ENCODE measurements at regions not wholly inside any gene's neighbourhood (a gene's known extent, or its start where the extent isn't known, plus 50 kb on each side); places are given as distances from the start of the nearest gene placed in this dataset.
"Not testable (repeated sequence)": the region's sequence is repeated elsewhere in the genome, so short reads cannot be mapped to it uniquely, and the experiment has no call there.

DNA sequence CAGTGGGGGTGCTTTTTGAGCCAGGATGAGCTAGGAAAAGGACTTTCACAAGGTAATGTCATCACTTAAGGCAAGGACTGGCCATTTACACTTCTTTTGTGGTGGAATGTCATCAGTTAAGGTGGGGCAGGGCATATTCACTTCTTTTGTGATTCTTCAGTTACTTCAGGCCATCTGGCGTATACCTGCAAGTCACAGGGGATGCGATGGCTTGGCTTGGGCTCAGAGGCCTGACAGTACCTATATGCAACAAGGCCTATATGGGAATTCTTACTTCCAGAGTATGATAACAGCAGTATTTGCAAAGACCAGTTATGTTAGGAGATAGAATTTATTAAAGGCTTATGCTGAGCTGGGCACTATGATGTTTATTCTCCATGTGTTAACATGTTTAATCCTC lies 731.9 kb upstream of the MBL2 start:
- TF ChIP-seq EZH2 (IDR thresholded peaks at IDR 0.05; ENCODE audit: borderline replicate concordance, low read depth, low read length, severe bottlenecking) = not testable (repeated sequence)
- TF ChIP-seq, protein P1, sequence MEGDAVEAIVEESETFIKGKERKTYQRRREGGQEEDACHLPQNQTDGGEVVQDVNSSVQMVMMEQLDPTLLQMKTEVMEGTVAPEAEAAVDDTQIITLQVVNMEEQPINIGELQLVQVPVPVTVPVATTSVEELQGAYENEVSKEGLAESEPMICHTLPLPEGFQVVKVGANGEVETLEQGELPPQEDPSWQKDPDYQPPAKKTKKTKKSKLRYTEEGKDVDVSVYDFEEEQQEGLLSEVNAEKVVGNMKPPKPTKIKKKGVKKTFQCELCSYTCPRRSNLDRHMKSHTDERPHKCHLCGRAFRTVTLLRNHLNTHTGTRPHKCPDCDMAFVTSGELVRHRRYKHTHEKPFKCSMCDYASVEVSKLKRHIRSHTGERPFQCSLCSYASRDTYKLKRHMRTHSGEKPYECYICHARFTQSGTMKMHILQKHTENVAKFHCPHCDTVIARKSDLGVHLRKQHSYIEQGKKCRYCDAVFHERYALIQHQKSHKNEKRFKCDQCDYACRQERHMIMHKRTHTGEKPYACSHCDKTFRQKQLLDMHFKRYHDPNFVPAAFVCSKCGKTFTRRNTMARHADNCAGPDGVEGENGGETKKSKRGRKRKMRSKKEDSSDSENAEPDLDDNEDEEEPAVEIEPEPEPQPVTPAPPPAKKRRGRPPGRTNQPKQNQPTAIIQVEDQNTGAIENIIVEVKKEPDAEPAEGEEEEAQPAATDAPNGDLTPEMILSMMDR (IDR thresholded peaks at IDR 0.05; ENCODE audit: borderline replicate concordance, extremely low read depth, low read length, poor library complexity, severe bottlenecking) = not testable (repeated sequence)
